ENCODE measurements at regions not wholly inside any gene's neighbourhood (a gene's known extent, or its start where the extent isn't known, plus 50 kb on each side); places are given as distances from the start of the nearest gene placed in this dataset.

GRCh38 chr16:55380485-55380884 lies 56.5 kb downstream of the IRX6 start:
- Histone ChIP-seq H3K4me3 (no peak overlapping the region), H3K4me1 (ENCODE audit: low read depth) (no peaks in the 10 kb centered on the region), H3K9me3 (no peaks in the 10 kb centered on the region), H3K36me3 (ENCODE audit: low read depth) (no peaks in the 10 kb centered on the region)
- TF ChIP-seq, protein P1, sequence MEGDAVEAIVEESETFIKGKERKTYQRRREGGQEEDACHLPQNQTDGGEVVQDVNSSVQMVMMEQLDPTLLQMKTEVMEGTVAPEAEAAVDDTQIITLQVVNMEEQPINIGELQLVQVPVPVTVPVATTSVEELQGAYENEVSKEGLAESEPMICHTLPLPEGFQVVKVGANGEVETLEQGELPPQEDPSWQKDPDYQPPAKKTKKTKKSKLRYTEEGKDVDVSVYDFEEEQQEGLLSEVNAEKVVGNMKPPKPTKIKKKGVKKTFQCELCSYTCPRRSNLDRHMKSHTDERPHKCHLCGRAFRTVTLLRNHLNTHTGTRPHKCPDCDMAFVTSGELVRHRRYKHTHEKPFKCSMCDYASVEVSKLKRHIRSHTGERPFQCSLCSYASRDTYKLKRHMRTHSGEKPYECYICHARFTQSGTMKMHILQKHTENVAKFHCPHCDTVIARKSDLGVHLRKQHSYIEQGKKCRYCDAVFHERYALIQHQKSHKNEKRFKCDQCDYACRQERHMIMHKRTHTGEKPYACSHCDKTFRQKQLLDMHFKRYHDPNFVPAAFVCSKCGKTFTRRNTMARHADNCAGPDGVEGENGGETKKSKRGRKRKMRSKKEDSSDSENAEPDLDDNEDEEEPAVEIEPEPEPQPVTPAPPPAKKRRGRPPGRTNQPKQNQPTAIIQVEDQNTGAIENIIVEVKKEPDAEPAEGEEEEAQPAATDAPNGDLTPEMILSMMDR (IDR thresholded peaks at IDR 0.05), result no peak
- intact Hi-C loops (cut with DNase I, micrococcal nuclease), result no loop called here
- ATAC-seq (no peak), DNase-seq (no peak)

GRCh38 chr16:55384288-55385247 lies 60.6 kb downstream of the IRX6 start:
- DNase-seq (no peak), ATAC-seq (no peak)
- no peaks in the 10 kb centered on the region for H3K36me3 ChIP-seq (ENCODE audit: low read depth)
- H3K9me3 ChIP-seq, result no peaks in the 10 kb centered on the region
- intact Hi-C loops (cut with DNase I, micrococcal nuclease), result no loop called here
- H3K4me3 ChIP-seq, result no peak overlapping the region
- no peaks in the 10 kb centered on the region for H3K4me1 ChIP-seq (ENCODE audit: low read depth)
- TF ChIP-seq, protein P1 (IDR thresholded peaks at IDR 0.05), result no peak

DNA sequence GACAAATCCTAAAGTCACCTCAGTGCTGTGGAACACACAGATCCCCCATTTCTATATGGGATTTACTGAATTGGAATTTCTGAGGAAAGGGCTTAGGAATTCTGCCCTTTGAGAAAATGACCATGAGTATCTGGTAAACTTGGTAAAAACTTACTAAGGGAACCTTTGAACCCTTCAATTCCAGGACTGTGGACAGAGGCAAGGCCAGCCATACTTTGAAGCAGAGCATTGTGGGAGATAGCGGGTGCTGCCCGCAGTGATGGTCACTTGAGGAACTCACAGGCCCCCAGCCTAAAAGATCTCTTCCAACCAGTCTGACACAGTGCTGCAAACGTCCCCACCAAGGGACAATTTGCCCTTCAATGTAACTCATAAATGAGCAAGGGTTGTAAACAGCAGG lies 61.4 kb downstream of the IRX6 start:
- DNase-seq (no peak), ATAC-seq (no peak)
- H3K4me3 ChIP-seq, result no peak overlapping the region
- H3K4me1 ChIP-seq (ENCODE audit: low read depth), result no peaks in the 10 kb centered on the region
- no peaks in the 10 kb centered on the region for H3K36me3 ChIP-seq (ENCODE audit: low read depth)
- TF ChIP-seq, protein P1 (IDR thresholded peaks at IDR 0.05), result no peak
- no peaks in the 10 kb centered on the region for H3K9me3 ChIP-seq
- intact Hi-C loops (cut with DNase I, micrococcal nuclease), result no loop called here

DNA sequence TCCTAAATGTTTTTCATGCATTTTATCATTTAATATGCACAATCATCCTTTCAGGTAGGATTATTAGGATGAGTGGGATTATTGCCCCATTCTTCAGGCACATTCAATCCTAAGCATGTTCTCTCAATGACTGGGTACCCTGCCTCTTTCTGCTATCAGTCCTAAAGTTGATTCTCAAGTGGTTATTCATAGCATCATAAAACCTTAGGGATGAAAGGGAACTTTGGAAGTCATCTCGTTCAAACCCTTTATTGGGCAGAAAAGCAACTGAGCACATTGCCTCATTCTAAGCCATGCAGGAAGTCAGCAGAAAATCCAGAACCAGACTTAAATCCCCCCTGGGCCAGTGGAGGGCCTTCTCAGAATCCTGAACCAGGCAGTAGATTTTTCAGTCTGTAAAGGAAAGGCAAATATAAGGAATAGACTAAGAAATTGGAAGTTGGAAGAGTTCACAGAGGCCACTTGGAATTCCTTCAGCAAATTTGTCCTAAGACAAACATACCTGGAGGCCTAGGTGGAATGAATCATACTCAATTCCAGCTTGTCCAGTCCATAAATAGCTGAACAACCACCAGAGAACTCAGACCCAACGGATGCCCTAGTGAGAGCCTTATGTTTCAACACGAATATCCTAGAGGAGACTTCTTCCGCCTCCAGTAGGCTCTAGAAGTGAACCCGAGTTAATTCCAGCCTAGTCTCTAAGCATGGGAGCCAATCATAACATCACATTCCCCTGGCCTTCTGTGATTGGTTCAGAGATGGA lies 62.7 kb downstream of the IRX6 start:
- Histone ChIP-seq H3K4me3 (no peak overlapping the region), H3K4me1 (ENCODE audit: low read depth) (no peaks in the 10 kb centered on the region), H3K9me3 (no peaks in the 10 kb centered on the region), H3K36me3 (ENCODE audit: low read depth) (no peaks in the 10 kb centered on the region)
- TF ChIP-seq, protein P1 (IDR thresholded peaks at IDR 0.05), result no peak
- DNase-seq (no peak), ATAC-seq (no peak)
- intact Hi-C loops (cut with DNase I, micrococcal nuclease), result no loop called here

DNA sequence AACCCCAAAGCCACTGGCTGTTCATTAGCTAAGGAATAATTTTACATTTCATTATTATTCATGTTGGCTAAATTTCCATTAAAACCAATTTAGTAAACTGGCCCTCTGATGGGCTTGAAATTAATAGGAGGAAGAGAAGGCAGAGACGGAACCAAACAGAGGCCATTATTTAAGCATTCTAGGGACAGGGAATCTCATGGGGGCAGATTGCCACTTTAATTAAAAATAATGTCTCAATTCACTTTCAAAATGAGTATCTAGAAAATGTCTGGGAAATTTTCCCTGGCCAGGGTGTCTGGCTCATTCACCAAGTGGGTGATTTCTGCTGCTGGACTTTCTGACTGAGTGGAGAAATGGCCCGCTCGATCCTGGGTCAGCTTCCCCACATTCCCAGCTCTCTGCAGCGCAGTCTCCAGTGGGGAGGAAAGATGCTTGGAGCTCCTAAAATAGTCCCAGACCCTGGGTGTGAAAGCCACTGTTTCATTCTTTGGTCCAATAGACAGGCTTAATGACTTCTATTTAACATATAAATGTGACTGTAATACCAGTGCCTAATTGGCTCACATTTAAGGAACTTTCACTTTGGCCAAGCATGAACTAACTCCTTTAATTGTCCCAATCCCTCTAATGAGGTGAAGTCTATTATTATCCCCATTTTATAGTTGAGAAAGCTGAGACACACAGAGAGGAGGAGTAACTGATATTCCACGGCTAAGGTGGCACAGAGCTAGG lies 64.3 kb downstream of the IRX6 start:
- no peaks in the 10 kb centered on the region for H3K36me3 ChIP-seq (ENCODE audit: low read depth)
- no peak for DNase-seq
- ATAC-seq, result no peak
- no peak overlapping the region for H3K4me3 ChIP-seq
- TF ChIP-seq, protein P1 (IDR thresholded peaks at IDR 0.05), result no peak
- H3K4me1 ChIP-seq (ENCODE audit: low read depth), result no peaks in the 10 kb centered on the region
- intact Hi-C loops (cut with DNase I, micrococcal nuclease), result no loop called here
- H3K9me3 ChIP-seq, result no peaks in the 10 kb centered on the region

Data from mucosa of descending colon (tissue), 3 donors.